ENCODE measurements at regions not wholly inside any gene's neighbourhood (a gene's known extent, or its start where the extent isn't known, plus 50 kb on each side); places are given as distances from the start of the nearest gene placed in this dataset.

DNA sequence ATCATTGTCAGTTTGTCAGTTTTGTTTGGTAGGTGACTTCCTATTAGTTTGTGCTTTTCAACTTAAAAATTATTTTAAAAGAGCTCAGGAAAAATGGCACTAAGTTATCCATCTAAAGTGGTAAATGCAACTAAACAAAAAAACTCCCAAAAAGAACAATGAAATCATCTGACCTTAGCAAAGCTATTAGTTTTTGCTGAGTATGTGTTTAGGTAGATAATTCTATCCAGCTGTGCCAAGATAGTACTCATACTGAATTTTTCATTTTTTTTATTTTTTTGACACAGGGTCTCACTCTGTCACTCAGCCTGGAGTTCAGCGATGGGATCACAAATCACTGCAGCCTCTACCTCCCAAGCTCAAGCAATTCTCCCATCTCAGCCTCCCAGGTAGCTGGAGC, 645.3 kb downstream of the TBC1D4 start:
- TF ChIP-seq, protein P1, sequence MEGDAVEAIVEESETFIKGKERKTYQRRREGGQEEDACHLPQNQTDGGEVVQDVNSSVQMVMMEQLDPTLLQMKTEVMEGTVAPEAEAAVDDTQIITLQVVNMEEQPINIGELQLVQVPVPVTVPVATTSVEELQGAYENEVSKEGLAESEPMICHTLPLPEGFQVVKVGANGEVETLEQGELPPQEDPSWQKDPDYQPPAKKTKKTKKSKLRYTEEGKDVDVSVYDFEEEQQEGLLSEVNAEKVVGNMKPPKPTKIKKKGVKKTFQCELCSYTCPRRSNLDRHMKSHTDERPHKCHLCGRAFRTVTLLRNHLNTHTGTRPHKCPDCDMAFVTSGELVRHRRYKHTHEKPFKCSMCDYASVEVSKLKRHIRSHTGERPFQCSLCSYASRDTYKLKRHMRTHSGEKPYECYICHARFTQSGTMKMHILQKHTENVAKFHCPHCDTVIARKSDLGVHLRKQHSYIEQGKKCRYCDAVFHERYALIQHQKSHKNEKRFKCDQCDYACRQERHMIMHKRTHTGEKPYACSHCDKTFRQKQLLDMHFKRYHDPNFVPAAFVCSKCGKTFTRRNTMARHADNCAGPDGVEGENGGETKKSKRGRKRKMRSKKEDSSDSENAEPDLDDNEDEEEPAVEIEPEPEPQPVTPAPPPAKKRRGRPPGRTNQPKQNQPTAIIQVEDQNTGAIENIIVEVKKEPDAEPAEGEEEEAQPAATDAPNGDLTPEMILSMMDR (IDR thresholded peaks at IDR 0.05 in 8 of 11, conservative IDR thresholded peaks at IDR 0.05 in 3 of 11) = no peak
- no peak for TF ChIP-seq POLR2AphosphoS5 (IDR thresholded peaks at IDR 0.05)

All from spleen (tissue), 7 donors.